Astrocyte (in vitro differentiated cells and primary cell): ENCODE measurements at regions not wholly inside any gene's neighbourhood (a gene's known extent, or its start where the extent isn't known, plus 50 kb on each side); places are given as distances from the start of the nearest gene placed in this dataset.

Experiments used
- DNase-seq: peaks from one replicate; pipeline ENCODE4 v3.0.0-alpha.2; 2010; ENCODE audit warnings: low read depth
- FAIRE-seq: peaks from 2 replicates; lab custom pipeline; 2011; peaks lifted over from hg19 to GRCh38; lab: Jason Lieb, UNC
- H2AFZ ChIP-seq: 2 replicates; pipeline ENCODE4 v1.6.0; 2012; ENCODE audit warnings: low read depth, low read length, inconsistent platforms
- H3K27ac ChIP-seq: 2 replicates; pipeline ENCODE4 v1.5.1; 2011; ENCODE audit warnings: low read depth, low read length, inconsistent platforms
- H3K27me3 ChIP-seq: 2 replicates; pipeline ENCODE4 v1.6.0; 2011; ENCODE audit warnings: low read length, inconsistent platforms; ENCODE audit not compliant: insufficient read depth
- H3K36me3 ChIP-seq: 2 replicates; pipeline ENCODE4 v1.5.1; 2011; ENCODE audit warnings: low read length, inconsistent platforms; ENCODE audit not compliant: insufficient read depth
- H3K4me1 ChIP-seq: 2 replicates; pipeline ENCODE4 v1.5.1; 2011; ENCODE audit warnings: low read length, inconsistent platforms; ENCODE audit not compliant: insufficient read depth
- H3K4me2 ChIP-seq: 2 replicates; pipeline ENCODE4 v1.6.0; 2012; ENCODE audit warnings: low read length, inconsistent platforms
- H3K4me3 ChIP-seq: 2 replicates; pipeline ENCODE4 v1.5.1; 2011; ENCODE audit warnings: low read depth, mild to moderate bottlenecking, low read length, inconsistent platforms; ENCODE audit not compliant: insufficient read depth
- H3K79me2 ChIP-seq: 2 replicates; pipeline ENCODE4 v1.6.0; 2012; ENCODE audit warnings: mild to moderate bottlenecking, low read length, inconsistent platforms; ENCODE audit not compliant: insufficient read depth
- H3K9ac ChIP-seq: 2 replicates; pipeline ENCODE4 v1.6.0; 2012; ENCODE audit warnings: mild to moderate bottlenecking, low read length, inconsistent platforms
- H3K9me3 ChIP-seq: 2 replicates; pipeline ENCODE4 v1.5.1; 2012; ENCODE audit warnings: low read depth, mild to moderate bottlenecking, low read length, inconsistent platforms; ENCODE audit not compliant: insufficient read depth
- H4K20me1 ChIP-seq: 2 replicates; pipeline ENCODE4 v1.6.0; 2012; ENCODE audit warnings: low read length, inconsistent platforms; ENCODE audit not compliant: insufficient read depth
- H3K27ac Mint-ChIP-seq: one replicate; pipeline ENCODE4 v1.8.0; 2021; ENCODE audit warnings: mild to moderate bottlenecking, mixed read lengths; ENCODE audit not compliant: unreplicated experiment
- H3K27me3 Mint-ChIP-seq: one replicate; pipeline ENCODE4 v1.8.0; 2021; ENCODE audit warnings: low read depth, mixed read lengths; ENCODE audit not compliant: unreplicated experiment
- H3K36me3 Mint-ChIP-seq: one replicate; pipeline ENCODE4 v1.8.0; 2021; ENCODE audit warnings: low read depth, mixed read lengths; ENCODE audit not compliant: unreplicated experiment
- H3K4me1 Mint-ChIP-seq: one replicate; pipeline ENCODE4 v1.8.0; 2021; ENCODE audit warnings: low read depth, mixed read lengths; ENCODE audit not compliant: unreplicated experiment
- H3K4me3 Mint-ChIP-seq: one replicate; pipeline ENCODE4 v1.8.0; 2021; ENCODE audit warnings: mild to moderate bottlenecking, moderate library complexity, mixed read lengths; ENCODE audit not compliant: unreplicated experiment
- H3K9me3 Mint-ChIP-seq: one replicate; pipeline ENCODE4 v1.8.0; 2021; ENCODE audit warnings: mild to moderate bottlenecking, mixed read lengths; ENCODE audit not compliant: unreplicated experiment
- EZH2 ChIP-seq: IDR thresholded peaks from 2 replicates; pipeline ENCODE4 v1.6.1; 2012; ENCODE audit warnings: mild to moderate bottlenecking, low read length, inconsistent platforms; ENCODE audit not compliant: insufficient read depth
- TF ChIP-seq, protein P1 (sequence below): IDR thresholded peaks from 2 replicates; pipeline ENCODE4 v1.5.1; 2011; ENCODE audit warnings: low read depth, mild to moderate bottlenecking, inconsistent platforms, low read length, moderate library complexity; ENCODE audit not compliant: insufficient read depth

GRCh38 chr3:159126261-159127020 lies 324.6 kb downstream of the MFSD1 start:
- TF ChIP-seq EZH2, result no peak
- TF ChIP-seq, protein P1, sequence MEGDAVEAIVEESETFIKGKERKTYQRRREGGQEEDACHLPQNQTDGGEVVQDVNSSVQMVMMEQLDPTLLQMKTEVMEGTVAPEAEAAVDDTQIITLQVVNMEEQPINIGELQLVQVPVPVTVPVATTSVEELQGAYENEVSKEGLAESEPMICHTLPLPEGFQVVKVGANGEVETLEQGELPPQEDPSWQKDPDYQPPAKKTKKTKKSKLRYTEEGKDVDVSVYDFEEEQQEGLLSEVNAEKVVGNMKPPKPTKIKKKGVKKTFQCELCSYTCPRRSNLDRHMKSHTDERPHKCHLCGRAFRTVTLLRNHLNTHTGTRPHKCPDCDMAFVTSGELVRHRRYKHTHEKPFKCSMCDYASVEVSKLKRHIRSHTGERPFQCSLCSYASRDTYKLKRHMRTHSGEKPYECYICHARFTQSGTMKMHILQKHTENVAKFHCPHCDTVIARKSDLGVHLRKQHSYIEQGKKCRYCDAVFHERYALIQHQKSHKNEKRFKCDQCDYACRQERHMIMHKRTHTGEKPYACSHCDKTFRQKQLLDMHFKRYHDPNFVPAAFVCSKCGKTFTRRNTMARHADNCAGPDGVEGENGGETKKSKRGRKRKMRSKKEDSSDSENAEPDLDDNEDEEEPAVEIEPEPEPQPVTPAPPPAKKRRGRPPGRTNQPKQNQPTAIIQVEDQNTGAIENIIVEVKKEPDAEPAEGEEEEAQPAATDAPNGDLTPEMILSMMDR, result no peak
- peaks cover 4% of the 10 kb centered on the region for H3K27me3 Mint-ChIP-seq
- Histone ChIP-seq H3K27ac (no peak overlapping the region), H3K36me3 (no peaks in the 10 kb centered on the region), H3K4me3 (no peak overlapping the region), H4K20me1 (no peaks in the 10 kb centered on the region), H3K4me1 (peaks cover 6% of the 10 kb centered on the region), H3K9me3 (no peaks in the 10 kb centered on the region), H3K9ac (no peak overlapping the region), H3K4me2 (no peak overlapping the region), H3K27me3 (no peaks in the 10 kb centered on the region), H2AFZ (no peak overlapping the region), H3K79me2 (no peaks in the 10 kb centered on the region)
- H3K4me3 Mint-ChIP-seq, result peak overlapping the region; percentile 22
- peak overlapping the region; percentile 55 for H3K27ac Mint-ChIP-seq
- H3K36me3 Mint-ChIP-seq, result no peaks in the 10 kb centered on the region
- FAIRE-seq, result no peak
- DNase-seq, result peak; percentile 74
- peaks cover 25% of the 10 kb centered on the region for H3K4me1 Mint-ChIP-seq
- H3K9me3 Mint-ChIP-seq, result peaks cover 5% of the 10 kb centered on the region

DNA sequence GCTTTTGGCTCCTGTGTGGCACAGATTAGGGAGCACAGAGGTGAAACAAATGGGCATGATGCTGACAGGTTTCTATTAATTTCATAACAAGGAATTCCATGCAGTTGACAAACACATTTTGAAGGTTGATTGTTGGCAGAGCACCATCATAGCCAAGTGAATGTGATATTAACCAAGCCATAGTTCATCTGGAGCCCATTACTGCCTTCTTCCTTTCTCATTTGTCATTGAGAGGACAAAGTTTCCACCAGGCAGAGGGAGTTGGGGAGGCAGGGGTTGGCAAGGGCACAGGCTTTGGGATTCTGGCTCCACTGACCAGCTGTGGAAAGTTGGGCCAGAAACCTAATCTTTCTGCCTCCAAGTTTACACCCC lies 325.2 kb downstream of the MFSD1 start:
- Histone ChIP-seq H3K27ac (no peak overlapping the region), H3K9me3 (no peaks in the 10 kb centered on the region), H3K4me2 (no peak overlapping the region), H3K4me1 (peaks cover 6% of the 10 kb centered on the region), H3K79me2 (no peaks in the 10 kb centered on the region), H3K4me3 (no peak overlapping the region), H3K9ac (no peak overlapping the region), H2AFZ (no peak overlapping the region), H3K36me3 (no peaks in the 10 kb centered on the region), H4K20me1 (no peaks in the 10 kb centered on the region), H3K27me3 (no peaks in the 10 kb centered on the region)
- Mint-ChIP-seq H3K4me3 (no peak overlapping the region), H3K27me3 (peaks cover 4% of the 10 kb centered on the region), H3K27ac (no peak overlapping the region), H3K4me1 (peaks cover 26% of the 10 kb centered on the region), H3K9me3 (peaks cover 5% of the 10 kb centered on the region), H3K36me3 (no peaks in the 10 kb centered on the region)
- FAIRE-seq (no peak), DNase-seq (no peak)
- TF ChIP-seq EZH2, result no peak
- TF ChIP-seq, protein P1, result no peak

DNA sequence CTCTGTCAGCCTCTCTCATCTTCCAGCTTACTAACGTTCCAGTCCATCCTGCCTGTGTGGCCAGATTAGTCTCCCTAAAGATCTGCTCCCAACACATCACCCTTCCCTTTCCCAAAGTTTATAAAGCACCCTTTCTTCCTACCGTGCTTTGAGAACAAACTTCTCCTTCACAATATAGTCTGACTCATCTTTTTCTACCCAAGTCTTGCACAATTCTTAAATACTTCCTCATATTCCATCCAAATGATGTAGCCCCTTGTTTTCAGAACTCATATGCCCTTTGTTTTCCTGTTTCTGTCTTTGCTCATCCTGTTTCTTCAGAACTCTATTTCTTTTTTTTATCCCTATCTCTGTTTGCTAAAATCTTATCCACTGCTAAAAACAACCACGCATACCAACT lies 326.8 kb downstream of the MFSD1 start:
- peaks cover 6% of the 10 kb centered on the region for H3K4me1 ChIP-seq
- H3K27ac ChIP-seq, result no peak overlapping the region
- H3K79me2 ChIP-seq, result no peaks in the 10 kb centered on the region
- peak overlapping the region; percentile 43 for H3K4me2 ChIP-seq
- no peak for FAIRE-seq
- no peak overlapping the region for H2AFZ ChIP-seq
- peak; percentile 55 for DNase-seq
- H3K27me3 Mint-ChIP-seq, result peaks cover 2% of the 10 kb centered on the region
- H4K20me1 ChIP-seq, result no peaks in the 10 kb centered on the region
- no peaks in the 10 kb centered on the region for H3K36me3 ChIP-seq
- H3K4me1 Mint-ChIP-seq, result peaks cover 26% of the 10 kb centered on the region
- H3K27ac Mint-ChIP-seq, result peak overlapping the region; percentile 16
- H3K9ac ChIP-seq, result no peak overlapping the region
- TF ChIP-seq, protein P1, result no peak
- TF ChIP-seq EZH2, result no peak
- no peaks in the 10 kb centered on the region for H3K36me3 Mint-ChIP-seq
- no peak overlapping the region for H3K4me3 Mint-ChIP-seq
- no peak overlapping the region for H3K4me3 ChIP-seq
- no peaks in the 10 kb centered on the region for H3K9me3 ChIP-seq
- H3K27me3 ChIP-seq, result no peaks in the 10 kb centered on the region
- H3K9me3 Mint-ChIP-seq, result peaks cover 5% of the 10 kb centered on the region
